GM12891 (cell line): ENCODE measurements at regions not wholly inside any gene's neighbourhood (a gene's known extent, or its start where the extent isn't known, plus 50 kb on each side); places are given as distances from the start of the nearest gene placed in this dataset.
"Not testable (repeated sequence)": the region's sequence is repeated elsewhere in the genome, so short reads cannot be mapped to it uniquely, and the experiment has no call there.

Experiments used
- DNase-seq: peaks from one replicate; pipeline ENCODE4 v3.0.0; 2011; ENCODE audit warnings: low spot score; ENCODE audit not compliant: insufficient read length
- FAIRE-seq: peaks from 2 replicates; lab custom pipeline; 2011; peaks lifted over from hg19 to GRCh38; lab: Jason Lieb, UNC
- PAX5 ChIP-seq: IDR thresholded peaks from 2 replicates; pipeline ENCODE4 v1.6.1; 2011; ENCODE audit warnings: low read length, moderate library complexity, mild to moderate bottlenecking; ENCODE audit not compliant: insufficient read depth, severe bottlenecking
- POLR2A ChIP-seq: IDR thresholded peaks from 2 replicates; pipeline ENCODE4 v1.6.1; 2011; ENCODE audit warnings: low read depth, low read length, control low read depth
- POLR2AphosphoS5 ChIP-seq: IDR thresholded peaks from 2 replicates; pipeline ENCODE4 v1.6.1; 2011; ENCODE audit warnings: low read depth, low read length, control low read depth
- POU2F2 ChIP-seq: IDR thresholded peaks from 2 replicates; pipeline ENCODE4 v1.6.1; 2011; ENCODE audit warnings: low read depth, mild to moderate bottlenecking, control low read depth, low read length, moderate library complexity
- SPI1 ChIP-seq: IDR thresholded peaks from 2 replicates; pipeline ENCODE4 v1.6.1; 2011; ENCODE audit warnings: low read depth, low read length, control low read depth
- TAF1 ChIP-seq: IDR thresholded peaks from 2 replicates; pipeline ENCODE4 v1.6.1; 2011; ENCODE audit warnings: low read depth, low read length, control low read depth

GRCh38 chr2:116749994-116750393 lies 1064.5 kb upstream of the DDX18 start:
- FAIRE-seq (no peak), DNase-seq (no peak)
- TF ChIP-seq PAX5 = no peak
- no peak for TF ChIP-seq POLR2A
- TF ChIP-seq TAF1 = no peak
- TF ChIP-seq POU2F2 = no peak
- TF ChIP-seq SPI1 = no peak
- no peak for TF ChIP-seq POLR2AphosphoS5

- TF ChIP-seq PAX5 (no peak), TAF1 (no peak), POLR2A (no peak), POLR2AphosphoS5 (no peak), SPI1 (no peak), POU2F2 (no peak)
- no peak for FAIRE-seq
These were observed 1060.0 kb upstream of the DDX18 start for GRCh38 chr2:116754381-116755101.

GRCh38 chr2:116761864-116762263 lies 1052.6 kb upstream of the DDX18 start:
- DNase-seq (no peak), FAIRE-seq (no peak)
- TF ChIP-seq POLR2A (no peak), TAF1 (no peak), PAX5 (no peak), POLR2AphosphoS5 (no peak)

More at GRCh38 chr2:116754381-116755101, 1060.0 kb upstream of the DDX18 start:
- DNase-seq = no peak

GRCh38 chr2:116769514-116769913 lies 1045.0 kb upstream of the DDX18 start:
- TF ChIP-seq TAF1 = no peak
- TF ChIP-seq POLR2A = no peak
- no peak for TF ChIP-seq SPI1
- TF ChIP-seq POLR2AphosphoS5 = no peak
- no peak for TF ChIP-seq PAX5
- no peak for TF ChIP-seq POU2F2
- FAIRE-seq (no peak), DNase-seq (no peak)

GRCh38 chr2:116776556-116776955 lies 1037.9 kb upstream of the DDX18 start:
- DNase-seq (no peak), FAIRE-seq (no peak)
- TF ChIP-seq POLR2AphosphoS5 (no peak), POLR2A (no peak), SPI1 (no peak), POU2F2 (no peak), PAX5 (no peak), TAF1 (no peak)

GRCh38 chr2:116787848-116788247 lies 1026.6 kb upstream of the DDX18 start:
- no peak for TF ChIP-seq POLR2AphosphoS5
- no peak for TF ChIP-seq POU2F2
- no peak for TF ChIP-seq POLR2A
- no peak for TF ChIP-seq PAX5
- no peak for DNase-seq
- FAIRE-seq = no peak

- TF ChIP-seq SPI1 (no peak), POU2F2 (no peak), TAF1 (no peak), POLR2AphosphoS5 (no peak), PAX5 (no peak), POLR2A (no peak)
- DNase-seq (no peak), FAIRE-seq (no peak)
These were observed 1011.8 kb upstream of the DDX18 start for GRCh38 chr2:116802671-116803070.

- FAIRE-seq (no peak), DNase-seq (no peak)
- TF ChIP-seq TAF1 = no peak
- no peak for TF ChIP-seq POLR2AphosphoS5
- TF ChIP-seq PAX5 = no peak
- TF ChIP-seq SPI1 = no peak
- TF ChIP-seq POU2F2 = no peak
These were observed 1009.6 kb upstream of the DDX18 start for GRCh38 chr2:116804901-116805300.

GRCh38 chr2:116806505-116806904 lies 1008.0 kb upstream of the DDX18 start:
- DNase-seq, FAIRE-seq: not testable (repeated sequence)

GRCh38 chr2:116809109-116809508 lies 1005.4 kb upstream of the DDX18 start:
- no peak for TF ChIP-seq POLR2A
- no peak for TF ChIP-seq POU2F2
- TF ChIP-seq PAX5 = no peak
- TF ChIP-seq SPI1 = no peak
- TF ChIP-seq TAF1 = no peak
- no peak for TF ChIP-seq POLR2AphosphoS5
- DNase-seq = no peak

More at GRCh38 chr2:116809109-116809508, 1005.4 kb upstream of the DDX18 start:
- no peak for FAIRE-seq
